ENCODE measurements at regions not wholly inside any gene's neighbourhood (a gene's known extent, or its start where the extent isn't known, plus 50 kb on each side); places are given as distances from the start of the nearest gene placed in this dataset.

- no peak for TF ChIP-seq CTCF (IDR thresholded peaks at IDR 0.05)
- H3K27ac ChIP-seq = no peak overlapping the region
- no peak overlapping the region for H2AFZ ChIP-seq
- H3K36me3 ChIP-seq (ENCODE audit: control insufficient read depth, insufficient read depth, low read length) = no peaks in the 10 kb centered on the region
- H3K9me3 ChIP-seq (ENCODE audit: control insufficient read depth, low read length) = peaks cover 2% of the 10 kb centered on the region
- H3K9ac ChIP-seq = no peak overlapping the region
- no peaks in the 10 kb centered on the region for H3K4me1 ChIP-seq
- no peak overlapping the region for H3K4me3 ChIP-seq (ENCODE audit: low read depth, low read length)
- H3K27me3 ChIP-seq (ENCODE audit: control insufficient read depth, insufficient read depth, low read length) = no peaks in the 10 kb centered on the region
- no peaks in the 10 kb centered on the region for H3K79me2 ChIP-seq
- H3K4me2 ChIP-seq (ENCODE audit: low read length) = no peak overlapping the region
Measured at GRCh38 chr13:73590795-73591194, 532.0 kb downstream of the KLF5 start.

- H3K9me3 ChIP-seq (ENCODE audit: control insufficient read depth, low read length) = peaks cover 2% of the 10 kb centered on the region
- H3K4me3 ChIP-seq (ENCODE audit: low read depth, low read length) = no peak overlapping the region
- no peaks in the 10 kb centered on the region for H3K4me1 ChIP-seq
- H3K27ac ChIP-seq = no peak overlapping the region
- no peak for TF ChIP-seq CTCF (IDR thresholded peaks at IDR 0.05)
- no peaks in the 10 kb centered on the region for H3K79me2 ChIP-seq
- H3K36me3 ChIP-seq (ENCODE audit: control insufficient read depth, insufficient read depth, low read length) = no peaks in the 10 kb centered on the region
- no peak overlapping the region for H3K9ac ChIP-seq
- no peak overlapping the region for H2AFZ ChIP-seq
- no peaks in the 10 kb centered on the region for H3K27me3 ChIP-seq (ENCODE audit: control insufficient read depth, insufficient read depth, low read length)
- H3K4me2 ChIP-seq (ENCODE audit: low read length) = no peak overlapping the region
Measured at GRCh38 chr13:73585236-73585635, 526.4 kb downstream of the KLF5 start.

- Histone ChIP-seq H3K79me2 (no peaks in the 10 kb centered on the region), H2AFZ (no peak overlapping the region), H3K4me1 (no peaks in the 10 kb centered on the region), H3K36me3 (ENCODE audit: control insufficient read depth, insufficient read depth, low read length) (no peaks in the 10 kb centered on the region), H3K27me3 (ENCODE audit: control insufficient read depth, insufficient read depth, low read length) (no peaks in the 10 kb centered on the region), H3K27ac (no peak overlapping the region), H3K4me2 (ENCODE audit: low read length) (no peak overlapping the region), H3K9ac (no peak overlapping the region), H3K9me3 (ENCODE audit: control insufficient read depth, low read length) (peaks cover 2% of the 10 kb centered on the region), H3K4me3 (ENCODE audit: low read depth, low read length) (no peak overlapping the region)
- TF ChIP-seq CTCF (IDR thresholded peaks at IDR 0.05) = no peak
Measured at GRCh38 chr13:73583331-73583730, 524.5 kb downstream of the KLF5 start.

GRCh38 chr13:73580513-73581267 lies 521.9 kb downstream of the KLF5 start:
- Histone ChIP-seq H3K79me2 (no peaks in the 10 kb centered on the region), H3K4me2 (ENCODE audit: low read length) (no peak overlapping the region), H3K9ac (no peak overlapping the region), H3K36me3 (ENCODE audit: control insufficient read depth, insufficient read depth, low read length) (no peaks in the 10 kb centered on the region), H3K4me1 (no peaks in the 10 kb centered on the region), H2AFZ (no peak overlapping the region), H3K27ac (no peak overlapping the region), H3K9me3 (ENCODE audit: control insufficient read depth, low read length) (no peaks in the 10 kb centered on the region), H3K27me3 (ENCODE audit: control insufficient read depth, insufficient read depth, low read length) (no peaks in the 10 kb centered on the region), H3K4me3 (ENCODE audit: low read depth, low read length) (no peak overlapping the region)
- TF ChIP-seq CTCF (IDR thresholded peaks at IDR 0.05) = no peak
